NCI-H526 (cell line): ENCODE measurements at regions not wholly inside any gene's neighbourhood (a gene's known extent, or its start where the extent isn't known, plus 50 kb on each side); places are given as distances from the start of the nearest gene placed in this dataset.
A peak's percentile ranks its signal among the peaks of the same experiment; 100 is the strongest.
"Not testable (repeated sequence)": the region's sequence is repeated elsewhere in the genome, so short reads cannot be mapped to it uniquely, and the experiment has no call there.

Experiments
- DNase-seq, 2 experiments: peaks; one replicate each; lab custom pipeline; 2025; lab: John Stamatoyannopoulos, UW

DNA sequence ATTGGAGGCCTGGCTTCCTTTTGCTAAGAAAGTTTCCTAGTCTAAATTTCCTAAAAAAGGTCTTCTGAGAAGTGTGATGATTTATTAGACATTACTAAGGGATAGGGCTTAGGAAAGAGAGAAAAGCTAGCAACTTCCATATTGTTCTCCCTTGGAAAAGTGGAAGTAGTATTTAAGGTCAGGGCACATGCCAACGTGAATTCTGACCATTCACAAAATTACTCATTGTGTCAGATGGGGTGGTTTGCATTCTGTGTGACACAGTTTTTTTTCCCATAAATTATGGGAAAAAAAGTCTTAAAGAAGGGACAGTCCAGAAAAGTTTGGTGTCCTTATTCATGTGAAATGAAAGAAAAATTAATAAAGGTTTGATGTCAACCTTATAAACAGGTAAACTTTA is 110.0 kb upstream of the ARRDC3 start:
- no peak for DNase-seq

DNA sequence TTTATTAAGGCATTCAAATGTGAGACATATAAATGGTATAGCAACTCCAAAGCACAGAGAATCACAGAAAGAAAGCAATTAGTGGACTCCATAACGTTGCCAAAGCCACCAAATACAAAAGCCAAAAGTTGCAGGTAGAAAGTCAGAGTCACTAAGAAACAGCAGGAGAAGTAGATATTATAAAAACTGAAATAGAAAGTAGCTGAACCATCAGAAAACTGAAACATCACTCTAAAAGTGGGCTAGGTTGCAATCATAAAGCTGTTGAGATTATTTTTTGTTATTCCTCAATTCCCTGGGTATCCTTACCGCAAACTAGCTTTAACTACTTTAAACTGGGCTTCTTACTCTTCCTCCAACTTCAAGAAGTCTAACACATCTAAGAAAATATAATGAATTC is 108.1 kb upstream of the ARRDC3 start:
- no peak for DNase-seq

DNA sequence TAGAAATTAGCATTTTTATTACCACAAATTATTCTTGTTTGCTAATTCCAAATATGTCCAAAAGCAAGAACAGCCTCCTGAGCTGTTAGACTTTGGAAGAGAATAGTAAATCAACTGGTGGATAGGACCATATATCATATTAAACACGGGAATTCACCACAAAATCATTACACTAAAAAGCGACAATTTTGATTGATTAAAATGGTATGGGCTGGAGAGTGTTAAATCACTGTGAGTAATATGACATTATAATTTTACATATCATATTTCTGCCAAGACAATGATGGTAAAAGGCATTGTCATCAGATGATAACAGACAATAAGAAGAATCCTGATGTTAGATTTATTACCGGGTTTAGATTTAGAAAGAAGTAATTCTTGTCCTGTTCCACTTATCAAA is 107.2 kb upstream of the ARRDC3 start:
- no peak for DNase-seq

- no peak for DNase-seq
Measured at GRCh38 chr5:91487420-91487819, 104.3 kb upstream of the ARRDC3 start.

DNA sequence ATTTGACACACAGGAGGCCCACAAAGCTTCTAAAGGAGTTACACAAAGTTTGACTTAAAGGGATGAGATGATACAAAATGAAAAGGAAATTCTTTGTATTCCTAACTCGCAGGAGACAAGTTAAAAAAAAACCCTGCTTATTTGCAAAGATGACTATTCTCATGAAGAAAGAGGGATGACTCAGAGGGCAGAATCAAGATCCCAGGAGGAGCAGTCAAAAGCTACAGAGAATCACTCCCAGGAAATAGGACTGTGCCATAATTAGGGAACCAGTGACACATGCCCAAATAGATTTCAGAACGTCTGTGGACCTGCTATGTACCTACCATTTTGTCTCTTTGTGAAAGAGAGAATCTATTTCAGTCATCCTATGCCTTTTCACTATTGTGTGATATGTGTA is 103.5 kb upstream of the ARRDC3 start:
- DNase-seq = no peak

DNA sequence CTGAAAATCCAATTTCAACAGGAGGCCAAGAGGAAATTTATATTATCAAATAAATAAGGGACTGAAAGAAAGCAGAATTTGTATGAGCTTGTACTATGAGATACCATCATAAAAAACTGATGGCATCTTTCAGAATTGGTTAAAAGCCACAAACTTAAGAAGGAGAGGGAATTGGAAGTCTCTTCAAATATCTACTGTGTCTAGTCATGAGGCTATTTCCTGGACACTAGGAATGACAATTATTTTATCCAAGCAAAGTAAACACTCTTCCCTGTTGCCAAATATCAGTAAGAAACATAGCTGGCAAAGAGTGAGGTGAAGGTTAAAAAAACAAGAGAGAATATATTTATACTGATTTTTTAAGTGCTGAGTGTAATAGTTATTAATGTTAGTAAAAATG is 101.5 kb upstream of the ARRDC3 start:
- DNase-seq = no peak

DNA sequence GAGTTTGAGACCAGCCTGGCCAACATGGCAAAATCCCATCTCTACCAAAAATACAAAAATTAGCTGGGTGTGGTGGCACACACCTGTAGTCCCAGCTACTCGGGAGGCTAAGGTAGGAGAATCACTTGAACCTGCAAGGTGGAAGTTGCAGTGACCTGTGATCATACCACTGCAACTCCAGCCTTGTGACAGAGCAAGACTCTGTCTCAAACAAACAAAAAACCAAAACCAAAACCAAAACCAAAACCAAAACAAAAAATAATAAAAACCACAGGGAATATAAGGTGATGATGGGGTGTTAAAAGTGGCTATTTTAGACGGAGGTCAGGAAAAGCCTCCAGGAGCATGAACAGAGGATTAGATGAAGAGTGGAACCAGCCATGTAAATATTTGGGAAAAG is 96.3 kb upstream of the ARRDC3 start:
- not testable (repeated sequence) for DNase-seq

DNA sequence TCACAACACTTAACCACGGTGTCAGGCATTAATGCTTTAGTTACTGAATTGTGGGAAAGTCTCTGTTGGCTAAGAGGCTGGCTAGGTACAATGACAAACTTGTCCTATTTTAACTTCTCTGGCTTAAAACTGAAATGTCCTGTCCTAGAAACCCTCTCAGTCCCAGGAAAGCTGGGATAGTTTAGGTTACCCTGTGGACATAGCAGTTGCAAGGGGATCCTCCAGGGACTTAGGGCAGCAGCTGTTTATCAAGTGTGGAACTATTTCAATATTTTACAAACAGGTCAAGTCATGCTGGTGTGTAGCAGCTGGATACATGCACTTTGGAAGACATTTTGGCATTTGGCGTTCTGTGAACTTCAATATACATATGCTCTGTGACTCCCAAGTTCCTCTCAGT is 95.0 kb upstream of the ARRDC3 start:
- DNase-seq = no peak

DNA sequence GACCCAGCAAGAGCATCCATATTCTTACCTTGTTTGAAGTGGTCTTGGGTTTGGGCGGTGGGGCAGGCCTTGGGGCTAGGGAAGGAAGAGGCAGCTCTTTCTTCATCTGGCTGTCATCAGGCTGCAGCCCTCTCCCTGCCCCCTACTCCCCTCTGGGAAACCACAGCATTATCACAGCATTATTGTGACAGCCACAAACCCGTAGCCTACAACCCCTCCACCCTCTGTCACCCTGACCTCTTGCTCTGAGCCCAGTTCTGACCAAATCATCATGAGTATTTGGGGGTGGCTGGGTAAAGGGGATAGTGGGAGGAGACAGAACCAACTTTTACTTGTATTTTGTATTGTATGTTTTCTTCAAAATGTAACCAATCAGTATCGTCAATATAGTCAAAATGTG is 94.3 kb upstream of the ARRDC3 start:
- no peak for DNase-seq

- DNase-seq = no peak
Measured at GRCh38 chr5:91474201-91474600, 91.1 kb upstream of the ARRDC3 start.

DNA sequence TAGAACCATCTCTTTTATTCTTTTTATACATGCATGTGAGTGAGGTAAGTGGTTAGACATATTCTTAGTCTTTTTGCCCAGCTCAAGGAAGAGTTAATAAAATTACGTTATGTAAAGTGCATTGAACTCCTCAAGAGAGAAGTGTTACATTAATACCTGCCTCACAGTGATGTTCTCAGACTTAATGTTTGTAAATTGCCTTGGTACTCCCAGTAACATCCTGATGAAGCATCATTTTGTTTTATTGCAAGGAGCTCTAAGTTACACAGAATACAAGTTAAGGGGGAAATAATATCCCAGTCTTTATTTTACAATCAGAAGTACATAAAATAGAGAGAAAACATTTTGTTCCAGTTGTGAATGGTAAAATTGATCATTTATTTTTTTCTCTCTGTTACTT is 89.5 kb upstream of the ARRDC3 start:
- no peak for DNase-seq

DNA sequence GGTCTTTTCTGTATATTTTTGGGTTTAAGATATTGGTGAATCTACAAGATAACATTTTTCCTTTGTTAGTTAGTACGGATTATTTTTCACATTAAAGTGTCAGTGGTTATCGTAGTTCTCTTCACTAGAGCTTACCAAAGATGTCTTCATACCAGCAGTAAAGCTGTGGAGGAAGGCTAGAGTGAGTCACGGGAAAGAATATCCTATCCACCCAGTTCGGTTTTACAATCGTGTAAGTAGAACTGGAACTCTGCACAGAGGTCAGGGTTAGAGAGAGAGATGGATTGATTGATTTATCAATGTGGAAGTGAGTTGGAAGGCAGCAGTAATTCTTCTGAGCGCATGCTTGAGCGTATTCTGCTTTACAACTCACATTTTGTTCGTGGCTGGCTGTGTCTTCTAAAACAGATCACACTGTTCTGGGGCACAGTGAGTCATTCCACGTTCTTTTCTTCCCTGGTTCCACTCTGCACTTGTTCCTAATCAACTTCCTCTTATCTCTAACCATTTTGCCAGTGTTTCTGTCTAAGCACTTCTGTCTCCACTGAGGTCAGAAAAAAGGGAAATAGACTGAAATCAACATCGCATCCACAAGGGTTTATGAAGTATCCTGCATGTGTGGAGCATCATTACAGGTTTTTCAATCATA is 86.5 kb upstream of the ARRDC3 start:
- no peak for DNase-seq

- DNase-seq = no peak
Measured at GRCh38 chr5:91468651-91469422, 85.7 kb upstream of the ARRDC3 start.

- DNase-seq = no peak
Measured at GRCh38 chr5:91464886-91465646, 81.9 kb upstream of the ARRDC3 start.

- DNase-seq = no peak
Measured at GRCh38 chr5:91457681-91458058, 74.6 kb upstream of the ARRDC3 start.

DNA sequence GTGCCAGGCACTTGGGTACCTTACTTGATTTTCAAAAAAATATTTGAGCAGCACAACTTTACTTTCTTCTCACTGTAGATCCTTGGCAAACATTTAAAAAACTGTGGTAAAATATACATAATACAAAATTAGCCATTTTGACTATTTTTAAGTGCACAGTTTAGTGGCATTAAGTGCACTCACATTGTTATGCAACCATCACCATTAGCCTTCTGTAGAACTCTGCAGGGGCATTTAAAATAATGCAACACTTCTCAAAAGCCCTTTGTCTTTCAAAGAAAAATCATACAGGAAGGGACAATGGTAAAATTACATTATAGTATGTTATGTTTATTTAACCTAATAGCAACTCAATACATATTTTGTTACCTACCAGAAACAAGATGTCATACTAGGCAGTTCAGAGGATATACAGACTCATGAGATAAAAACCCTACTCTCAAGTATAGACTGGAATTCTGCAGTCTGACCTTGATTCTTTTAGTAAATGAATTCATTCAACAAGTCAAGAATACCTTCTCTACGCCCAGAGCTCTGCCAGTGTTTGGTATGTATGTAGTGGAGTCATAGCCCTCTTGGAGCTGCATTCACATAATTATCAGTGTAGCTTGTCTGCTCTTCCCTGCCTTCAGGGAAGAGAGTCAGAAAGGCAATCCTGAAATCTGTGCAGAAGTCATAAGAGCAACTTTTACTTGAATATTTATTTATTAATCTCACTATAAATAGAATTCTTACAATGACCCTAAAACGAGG is 74.0 kb upstream of the ARRDC3 start:
- DNase-seq = no peak

DNA sequence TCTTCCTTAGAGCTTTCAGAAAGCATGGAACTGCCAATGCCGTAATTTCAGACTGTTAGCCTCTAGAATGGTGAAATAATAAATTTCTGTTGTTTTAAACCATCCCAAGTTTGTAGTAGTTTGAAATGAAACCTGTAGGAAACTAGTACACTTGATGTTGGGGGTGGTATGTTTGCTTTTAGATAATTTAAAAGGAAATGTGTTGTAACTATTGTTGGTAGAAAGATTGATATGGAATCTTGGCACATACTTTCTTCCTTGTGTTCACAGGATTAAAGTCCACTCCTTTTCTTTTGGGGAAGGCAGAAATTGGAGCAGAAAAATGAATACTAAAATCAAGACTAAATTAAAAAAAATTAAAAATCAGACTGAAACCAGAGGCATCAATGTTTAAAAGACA is 66.0 kb upstream of the ARRDC3 start:
- DNase-seq = no peak

DNA sequence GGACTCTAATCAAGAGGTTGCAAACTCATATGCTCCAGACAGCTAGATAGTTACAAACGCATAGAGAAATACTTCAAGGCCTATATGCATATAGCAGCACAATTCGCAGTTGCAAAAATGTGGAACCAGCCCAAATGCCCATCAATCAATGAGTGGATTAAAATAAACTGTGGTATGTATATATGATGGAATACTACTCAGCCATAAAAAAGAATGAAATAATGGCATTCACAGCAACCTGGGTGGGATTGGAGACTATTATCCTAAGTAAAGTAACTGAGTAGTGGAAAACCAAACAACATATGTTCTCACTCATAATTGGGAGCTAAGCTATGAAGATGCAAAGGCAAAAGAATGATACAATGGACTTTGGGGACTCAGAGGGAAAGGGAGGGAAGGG is 65.0 kb upstream of the ARRDC3 start:
- not testable (repeated sequence) for DNase-seq

DNA sequence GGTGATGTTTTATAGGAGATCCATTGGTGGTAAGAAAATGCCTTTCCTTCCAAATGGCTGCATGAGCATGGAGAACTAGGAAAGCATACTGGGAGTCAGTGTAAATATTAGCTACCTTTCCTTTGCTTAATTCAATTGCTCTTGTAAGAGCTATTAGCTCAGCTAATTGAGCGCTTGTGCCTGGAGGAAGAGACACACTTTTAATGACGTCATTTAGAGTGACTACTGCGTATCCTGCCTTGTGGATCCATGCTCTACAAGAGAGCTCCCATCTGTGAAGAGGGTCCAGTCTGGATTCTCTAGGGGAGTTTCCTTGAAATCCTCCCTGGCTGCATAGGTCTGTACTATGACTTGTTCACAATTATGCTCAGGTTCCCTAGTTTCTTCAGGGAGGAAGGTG is 63.8 kb upstream of the ARRDC3 start:
- not testable (repeated sequence) for DNase-seq

DNA sequence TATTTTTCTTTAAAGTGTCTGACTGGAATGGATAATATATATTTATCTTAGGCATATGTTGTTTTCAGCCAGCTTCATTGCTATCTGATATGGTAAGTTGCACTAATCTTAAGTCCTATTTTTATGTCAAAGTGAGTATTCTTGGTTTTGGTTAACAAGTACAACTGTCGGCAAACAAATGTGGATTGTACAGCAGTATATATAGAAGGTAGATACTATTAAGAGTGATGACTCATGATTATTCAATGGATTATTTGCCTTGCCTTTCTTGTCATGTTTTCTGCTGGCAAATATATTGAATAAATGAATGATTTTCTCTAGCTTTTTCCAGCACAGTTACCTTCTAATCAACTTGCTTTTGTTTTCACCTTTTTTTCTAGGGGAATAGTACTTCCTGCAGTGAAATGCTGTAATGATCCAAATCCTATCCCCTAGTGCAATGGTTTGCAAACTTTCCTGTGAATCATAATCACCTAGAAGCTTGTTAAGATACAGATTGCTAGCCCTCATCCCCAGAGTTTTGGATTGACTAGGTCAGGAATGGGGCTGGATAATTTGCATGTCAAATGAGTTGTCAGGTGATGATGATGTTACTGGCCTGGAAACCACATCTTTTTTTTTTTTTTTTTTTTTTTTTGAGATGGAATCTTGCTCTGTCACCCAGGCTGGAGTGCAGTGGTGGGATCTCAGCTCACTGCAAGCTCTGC is 60.8 kb upstream of the ARRDC3 start:
- DNase-seq = peak; percentile 72 to 75

GRCh38 chr5:91443023-91443422 is 59.9 kb upstream of the ARRDC3 start:
- no peak for DNase-seq

DNA sequence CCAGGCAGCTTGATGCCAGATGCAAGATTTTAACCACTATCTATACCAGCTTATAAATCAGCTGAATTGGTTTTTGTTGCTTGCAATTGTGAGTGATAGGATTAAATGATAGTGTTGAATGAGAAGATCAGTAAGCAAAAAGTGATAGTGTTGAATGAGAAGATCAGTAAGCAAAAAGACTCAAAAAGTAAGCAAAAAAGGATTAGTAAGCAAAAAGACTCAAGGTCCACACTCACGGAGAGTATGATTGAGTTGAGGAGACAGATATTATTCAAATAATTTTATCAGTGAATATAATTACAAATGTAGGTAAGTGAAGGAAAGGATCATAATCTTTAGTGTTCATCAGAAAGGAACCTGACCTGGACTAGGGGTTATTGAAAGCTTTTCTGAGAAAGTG is 58.0 kb upstream of the ARRDC3 start:
- no peak for DNase-seq
